Neural crest cell (in vitro differentiated cells): ENCODE measurements at regions not wholly inside any gene's neighbourhood (a gene's known extent, or its start where the extent isn't known, plus 50 kb on each side); places are given as distances from the start of the nearest gene placed in this dataset.
A peak's percentile ranks its signal among the peaks of the same experiment; 100 is the strongest.

Source experiments
- DNase-seq: peaks from one replicate; pipeline ENCODE4 v3.0.0; 2021; ENCODE audit warnings: low read depth, mixed read lengths, low spot score
- H3K27ac Mint-ChIP-seq: one replicate; pipeline ENCODE4 v1.8.0; 2021; ENCODE audit warnings: mild to moderate bottlenecking, mixed read lengths; ENCODE audit not compliant: unreplicated experiment
- H3K27me3 Mint-ChIP-seq: 2 replicates; pipeline ENCODE4 v1.8.0; 2021; ENCODE audit warnings: low read depth, mild to moderate bottlenecking, mixed read lengths
- H3K36me3 Mint-ChIP-seq: 2 replicates; pipeline ENCODE4 v1.8.0; 2021; ENCODE audit warnings: low read depth, mild to moderate bottlenecking, mixed read lengths
- H3K4me1 Mint-ChIP-seq: 2 replicates; pipeline ENCODE4 v1.8.0; 2021; ENCODE audit warnings: mixed read lengths
- H3K4me3 Mint-ChIP-seq: one replicate; pipeline ENCODE4 v1.8.0; 2021; ENCODE audit warnings: mild to moderate bottlenecking, mixed read lengths
- H3K9me3 Mint-ChIP-seq: 2 replicates; pipeline ENCODE4 v1.8.0; 2021; ENCODE audit warnings: mixed read lengths
- TF ChIP-seq, protein P1 (sequence below): fragments of 200-600 bp; sonication (generic); conservative IDR thresholded peaks from 2 replicates; pipeline ENCODE4 v1.5.0; 2021; ENCODE audit warnings: antibody characterized with exemption, mild to moderate bottlenecking

DNA sequence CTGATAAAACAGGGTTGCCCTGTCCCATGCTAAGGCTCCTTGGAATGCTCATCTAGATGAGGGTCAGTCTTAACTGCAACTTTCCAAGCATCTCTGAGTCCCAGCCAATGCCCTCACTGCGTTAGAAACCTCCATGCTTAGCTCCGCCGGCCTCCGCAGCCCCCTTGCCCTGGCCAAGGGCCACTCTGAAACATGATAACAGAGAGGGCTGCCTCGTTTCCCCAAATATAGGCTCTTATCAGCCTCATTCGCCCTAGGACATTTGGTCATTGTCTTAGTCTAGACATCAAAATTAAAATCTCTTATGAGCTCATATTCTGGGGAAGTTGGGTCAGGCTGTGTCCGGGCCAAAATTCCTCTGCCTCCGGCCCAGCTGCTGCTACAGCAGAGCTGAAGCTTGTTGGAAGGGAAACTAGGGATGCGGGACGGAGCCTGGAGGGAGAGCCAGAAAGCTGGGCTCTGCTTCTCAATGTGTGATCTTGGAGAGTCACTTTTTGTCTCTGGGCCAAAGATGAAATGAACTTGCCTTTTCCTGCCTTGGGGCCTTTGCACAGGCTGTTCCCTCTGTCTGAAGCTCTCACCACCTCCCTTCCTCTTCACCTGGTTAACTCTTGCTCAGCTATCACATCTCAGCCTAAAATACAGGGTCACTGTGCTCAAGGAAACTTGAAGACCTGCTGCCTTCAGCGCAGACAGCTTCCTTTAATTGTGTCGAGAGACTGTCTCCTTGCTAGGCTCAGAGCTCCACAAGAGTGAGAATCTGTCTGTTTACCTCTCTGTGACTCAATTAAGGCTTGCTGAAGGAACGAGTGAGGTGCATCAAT lies 191.3 kb downstream of the RGS3 start:
- Mint-ChIP-seq H3K36me3 (no peaks in the 10 kb centered on the region), H3K27me3 (peaks cover 8% of the 10 kb centered on the region), H3K4me1 (peaks cover 32% of the 10 kb centered on the region), H3K27ac (peak overlapping the region; percentile 53), H3K4me3 (no peak overlapping the region), H3K9me3 (no peaks in the 10 kb centered on the region)
- TF ChIP-seq, protein P1, sequence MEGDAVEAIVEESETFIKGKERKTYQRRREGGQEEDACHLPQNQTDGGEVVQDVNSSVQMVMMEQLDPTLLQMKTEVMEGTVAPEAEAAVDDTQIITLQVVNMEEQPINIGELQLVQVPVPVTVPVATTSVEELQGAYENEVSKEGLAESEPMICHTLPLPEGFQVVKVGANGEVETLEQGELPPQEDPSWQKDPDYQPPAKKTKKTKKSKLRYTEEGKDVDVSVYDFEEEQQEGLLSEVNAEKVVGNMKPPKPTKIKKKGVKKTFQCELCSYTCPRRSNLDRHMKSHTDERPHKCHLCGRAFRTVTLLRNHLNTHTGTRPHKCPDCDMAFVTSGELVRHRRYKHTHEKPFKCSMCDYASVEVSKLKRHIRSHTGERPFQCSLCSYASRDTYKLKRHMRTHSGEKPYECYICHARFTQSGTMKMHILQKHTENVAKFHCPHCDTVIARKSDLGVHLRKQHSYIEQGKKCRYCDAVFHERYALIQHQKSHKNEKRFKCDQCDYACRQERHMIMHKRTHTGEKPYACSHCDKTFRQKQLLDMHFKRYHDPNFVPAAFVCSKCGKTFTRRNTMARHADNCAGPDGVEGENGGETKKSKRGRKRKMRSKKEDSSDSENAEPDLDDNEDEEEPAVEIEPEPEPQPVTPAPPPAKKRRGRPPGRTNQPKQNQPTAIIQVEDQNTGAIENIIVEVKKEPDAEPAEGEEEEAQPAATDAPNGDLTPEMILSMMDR: no peak
- DNase-seq: no peak

DNA sequence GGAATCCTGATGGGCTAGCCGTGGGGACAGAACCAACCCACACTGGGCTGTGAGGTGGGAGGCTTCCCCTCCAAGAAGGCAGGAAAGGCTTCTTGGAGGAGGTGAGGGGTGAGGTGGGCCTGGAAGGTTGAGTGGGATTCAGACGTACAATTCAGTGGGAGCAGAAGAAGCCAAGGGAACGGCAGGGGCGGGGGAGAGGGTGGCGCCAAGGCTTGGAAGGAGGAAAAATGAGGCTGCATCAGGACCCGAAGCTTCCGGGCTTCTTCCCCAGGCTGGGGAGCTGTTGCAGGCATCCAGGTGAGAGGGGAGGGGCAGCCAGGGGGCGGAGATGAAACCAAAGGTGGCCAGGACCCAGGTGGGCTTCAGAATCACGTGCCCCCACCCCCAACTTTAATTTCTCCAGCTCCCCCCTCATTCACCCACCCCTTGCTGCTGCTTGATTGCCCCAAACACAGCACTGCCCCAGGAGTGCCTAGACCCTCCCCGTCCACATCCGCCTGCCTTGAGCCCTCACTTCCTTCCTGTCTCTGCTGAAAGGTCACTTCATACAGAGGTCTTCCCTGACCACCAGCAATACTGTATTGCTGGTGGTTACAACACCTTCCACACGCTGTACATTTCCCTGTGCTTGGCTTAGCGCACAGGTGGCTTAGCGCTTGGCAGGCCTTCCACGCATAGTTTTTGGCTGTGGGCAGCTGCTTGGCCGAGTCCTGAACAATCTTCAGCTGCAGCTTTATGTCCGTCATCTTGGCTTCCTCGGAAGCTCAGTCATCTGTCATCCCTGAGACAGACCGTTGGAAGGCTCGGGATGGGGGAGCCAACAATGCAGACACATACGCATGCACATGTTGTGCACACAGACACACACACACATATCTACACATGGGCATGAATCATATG lies 193.5 kb downstream of the RGS3 start:
- peaks cover 16% of the 10 kb centered on the region for H3K4me1 Mint-ChIP-seq
- TF ChIP-seq, protein P1: no peak
- no peaks in the 10 kb centered on the region for H3K9me3 Mint-ChIP-seq
- no peak overlapping the region for H3K4me3 Mint-ChIP-seq
- DNase-seq: no peak
- no peak overlapping the region for H3K27ac Mint-ChIP-seq
- H3K27me3 Mint-ChIP-seq: peaks cover 18% of the 10 kb centered on the region
- no peaks in the 10 kb centered on the region for H3K36me3 Mint-ChIP-seq

DNA sequence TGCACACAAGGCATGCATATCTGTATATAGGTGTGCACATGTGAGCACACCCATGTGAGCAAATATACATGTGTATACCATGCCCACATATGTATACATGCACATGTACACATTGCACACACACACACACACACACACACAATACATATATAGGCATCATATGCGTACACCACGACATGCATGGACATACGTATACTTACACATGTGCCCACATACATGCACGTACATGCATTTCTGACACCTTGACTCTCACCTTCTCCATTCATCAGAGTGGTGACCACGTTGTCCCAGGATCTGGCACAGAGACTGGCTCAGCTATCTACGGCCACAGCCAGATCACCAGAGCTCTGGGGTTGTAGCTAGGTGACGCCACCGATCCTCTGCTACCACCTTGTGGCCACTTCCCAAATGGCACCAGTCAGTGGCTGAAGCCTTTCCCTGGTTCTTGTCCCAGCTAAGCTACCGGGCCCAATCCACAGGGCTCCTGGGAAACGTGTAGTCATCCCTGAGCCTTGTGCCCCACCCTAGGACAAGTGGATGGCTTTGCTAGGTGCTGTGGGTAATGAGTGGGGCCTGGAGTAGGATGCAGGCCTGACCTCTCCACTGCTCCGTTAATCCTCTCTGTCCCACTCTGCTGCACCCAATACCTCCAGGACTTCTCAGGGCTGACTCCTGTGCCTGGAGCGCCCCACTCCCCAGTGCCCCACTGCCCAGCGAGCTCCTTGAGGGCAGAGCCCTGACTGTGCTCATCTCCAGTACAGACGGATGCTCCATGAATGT lies 194.4 kb downstream of the RGS3 start:
- DNase-seq: peak; percentile 94
- TF ChIP-seq, protein P1: peak; percentile 94
- Mint-ChIP-seq H3K4me3 (no peak overlapping the region), H3K4me1 (peaks cover 16% of the 10 kb centered on the region), H3K36me3 (no peaks in the 10 kb centered on the region), H3K9me3 (no peaks in the 10 kb centered on the region), H3K27me3 (peaks cover 18% of the 10 kb centered on the region), H3K27ac (no peak overlapping the region)

DNA sequence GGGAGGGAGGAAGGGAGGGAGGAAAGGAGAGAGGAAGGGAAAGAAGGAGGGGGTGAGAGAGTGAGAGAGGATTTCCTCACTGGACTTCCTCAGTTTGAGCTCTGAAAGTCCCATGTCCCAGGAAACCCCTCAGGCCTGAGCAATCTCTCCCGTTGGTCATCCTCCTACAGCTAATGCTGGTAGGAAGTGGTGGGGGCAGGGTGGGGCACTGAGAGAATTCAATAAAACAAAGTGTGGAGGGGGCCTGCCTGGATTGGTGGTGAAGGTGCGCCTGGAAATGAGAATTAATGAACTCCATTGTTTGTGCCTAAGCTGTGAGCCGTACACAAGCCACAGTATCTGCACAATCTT lies 195.0 kb downstream of the RGS3 start:
- Mint-ChIP-seq H3K4me1 (peaks cover 16% of the 10 kb centered on the region), H3K27me3 (peaks cover 18% of the 10 kb centered on the region)

DNA sequence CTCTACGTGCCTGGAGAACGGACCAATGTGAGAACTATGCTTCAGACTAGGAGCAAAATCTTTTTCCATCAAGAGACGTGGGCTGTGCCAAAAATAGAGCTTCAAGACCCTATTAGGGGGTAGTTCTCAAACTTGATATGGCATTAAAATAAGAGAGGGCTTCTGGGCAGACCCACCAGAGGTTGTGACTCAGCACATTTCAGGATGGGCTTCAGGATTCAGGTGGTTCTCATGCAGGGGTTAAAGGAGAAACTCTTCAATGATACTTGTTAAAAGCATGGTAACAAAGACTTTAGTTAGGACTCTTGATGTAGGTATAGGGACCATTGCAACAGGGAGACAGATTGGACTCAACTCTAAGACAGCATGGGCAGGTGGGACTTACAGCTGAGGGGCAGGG lies 195.5 kb downstream of the RGS3 start:
- no peak overlapping the region for H3K27ac Mint-ChIP-seq
- no peak for DNase-seq
- peaks cover 18% of the 10 kb centered on the region for H3K27me3 Mint-ChIP-seq
- TF ChIP-seq, protein P1: no peak
- H3K9me3 Mint-ChIP-seq: no peaks in the 10 kb centered on the region
- H3K4me3 Mint-ChIP-seq: no peak overlapping the region
- peaks cover 16% of the 10 kb centered on the region for H3K4me1 Mint-ChIP-seq
- H3K36me3 Mint-ChIP-seq: no peaks in the 10 kb centered on the region

More for the DNA sequence above, 195.0 kb downstream of the RGS3 start:
- Mint-ChIP-seq H3K9me3 (no peaks in the 10 kb centered on the region), H3K27ac (no peak overlapping the region), H3K4me3 (no peak overlapping the region), H3K36me3 (no peaks in the 10 kb centered on the region)
- DNase-seq: no peak
- TF ChIP-seq, protein P1: no peak
